Fibroblast of lung (primary cell): ENCODE measurements at regions not wholly inside any gene's neighbourhood (a gene's known extent, or its start where the extent isn't known, plus 50 kb on each side); places are given as distances from the start of the nearest gene placed in this dataset.

Experiments used
- DNase-seq, 2 donors: peaks; one replicate each; pipeline versions ENCODE4 v3.0.0 to v3.0.0-alpha.2; 2010; ENCODE audit warnings: low read depth in 2 of 2
- H2AFZ ChIP-seq: 2 replicates; pipeline ENCODE4 v1.5.1; 2012; ENCODE audit warnings: low read length, control low read depth, inconsistent platforms
- H3K27ac ChIP-seq: 2 replicates; pipeline ENCODE4 v1.5.1; 2011; ENCODE audit warnings: low read length, control low read depth; ENCODE audit not compliant: insufficient read depth
- H3K27me3 ChIP-seq: 2 replicates; pipeline ENCODE4 v1.5.1; 2011; ENCODE audit warnings: mild to moderate bottlenecking, low read length; ENCODE audit not compliant: control insufficient read depth, insufficient read depth
- H3K36me3 ChIP-seq: 2 replicates; pipeline ENCODE4 v1.5.1; 2011; ENCODE audit warnings: low read length; ENCODE audit not compliant: control insufficient read depth, insufficient read depth
- H3K4me1 ChIP-seq: 2 replicates; pipeline ENCODE4 v1.5.1; 2011; ENCODE audit warnings: low read length; ENCODE audit not compliant: control insufficient read depth, insufficient read depth; ENCODE audit errors: extremely low read depth
- H3K4me2 ChIP-seq: 2 replicates; pipeline ENCODE4 v1.5.1; 2011; ENCODE audit warnings: low read length, control low read depth; ENCODE audit not compliant: insufficient read depth; ENCODE audit errors: extremely low read depth
- H3K4me3 ChIP-seq, 4 experiments: fragments of 200-600 bp in 1 of 4; sonication (generic) in 1 of 4; replicated peaks in 1 of 4; 2 replicates each; pipeline ENCODE4 v1.5.1; 2011 to 2016; ENCODE audit warnings: low read length in 4 of 4, low read depth in 3 of 4, mild to moderate bottlenecking in 3 of 4, control low read depth in 2 of 4, inconsistent platforms in 1 of 4, mixed read lengths in 1 of 4; ENCODE audit not compliant: insufficient read depth in 1 of 4; ENCODE audit errors: control extremely low read depth in 1 of 4
- H3K79me2 ChIP-seq: 2 replicates; pipeline ENCODE4 v1.5.1; 2012; ENCODE audit warnings: mild to moderate bottlenecking, low read length, inconsistent platforms; ENCODE audit not compliant: control insufficient read depth, insufficient read depth
- H3K9ac ChIP-seq: 2 replicates; pipeline ENCODE4 v1.5.1; 2011; ENCODE audit warnings: mild to moderate bottlenecking, low read length, control low read depth; ENCODE audit not compliant: insufficient read depth
- H3K9me3 ChIP-seq: 2 replicates; pipeline ENCODE4 v1.5.1; 2012; ENCODE audit warnings: low read depth, low read length; ENCODE audit not compliant: control insufficient read depth, insufficient read depth
- H4K20me1 ChIP-seq: 2 replicates; pipeline ENCODE4 v1.5.1; 2011; ENCODE audit warnings: low read length; ENCODE audit not compliant: control insufficient read depth, insufficient read depth; ENCODE audit errors: extremely low read depth
- CTCF ChIP-seq, 2 donors: IDR thresholded peaks in 1 of 2; conservative IDR thresholded peaks in 1 of 2; 1 replicate in 1 of 2; 2 replicates in 1 of 2; pipeline ENCODE4 v1.5.1; 2011 to 2012; ENCODE audit warnings: low read length in 2 of 2, control low read depth in 1 of 2, inconsistent platforms in 1 of 2, low read depth in 1 of 2, mild to moderate bottlenecking in 1 of 2
- EZH2 ChIP-seq: IDR thresholded peaks from 2 replicates; pipeline ENCODE4 v1.5.1; 2012; ENCODE audit warnings: low read length, control low read depth, mild to moderate bottlenecking; ENCODE audit errors: missing control alignments

- Histone ChIP-seq H3K4me1 (no peaks in the 10 kb centered on the region), H3K4me3 (no peak overlapping the region), H4K20me1 (no peaks in the 10 kb centered on the region), H3K27me3 (no peaks in the 10 kb centered on the region), H3K9me3 (no peaks in the 10 kb centered on the region), H3K27ac (no peak overlapping the region), H3K4me2 (no peak overlapping the region), H2AFZ (no peak overlapping the region), H3K9ac (no peak overlapping the region), H3K79me2 (no peaks in the 10 kb centered on the region), H3K36me3 (no peaks in the 10 kb centered on the region)
- no peak for DNase-seq
- TF ChIP-seq EZH2 = no peak
- no peak for TF ChIP-seq CTCF (conservative IDR thresholded peaks at IDR 0.05 in 1 of 2, IDR thresholded peaks at IDR 0.05 in 1 of 2; ENCODE audit: low read depth in 1 of 2, low read length in 2 of 2)
Observed at GRCh38 chr13:106755542-106755941, 187.6 kb upstream of the ARGLU1 start.

DNA sequence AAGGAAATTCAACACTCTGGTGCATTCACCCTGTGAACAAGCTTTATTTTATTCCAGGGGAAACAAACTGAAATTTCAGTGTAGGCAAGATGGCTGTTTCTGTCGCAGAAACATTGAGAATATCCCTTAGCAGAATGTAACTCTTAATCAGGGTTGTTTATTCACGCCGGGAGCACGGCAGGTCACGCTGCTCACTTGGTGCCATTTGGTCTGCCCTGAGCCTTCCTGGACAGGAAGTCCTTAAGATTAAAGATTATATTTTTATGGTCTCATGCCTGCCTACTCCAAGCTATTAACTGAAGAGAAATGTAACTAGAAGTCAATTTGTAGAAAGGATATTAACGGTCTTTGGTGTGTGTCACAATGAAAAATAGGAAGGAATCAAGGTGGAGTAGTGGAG, 185.3 kb upstream of the ARGLU1 start:
- no peaks in the 10 kb centered on the region for H3K4me1 ChIP-seq
- H3K27ac ChIP-seq = no peak overlapping the region
- no peak overlapping the region for H3K4me3 ChIP-seq
- no peaks in the 10 kb centered on the region for H3K79me2 ChIP-seq
- DNase-seq = no peak
- H3K36me3 ChIP-seq = no peaks in the 10 kb centered on the region
- no peak overlapping the region for H2AFZ ChIP-seq
- H4K20me1 ChIP-seq = no peaks in the 10 kb centered on the region
- no peaks in the 10 kb centered on the region for H3K9me3 ChIP-seq
- H3K27me3 ChIP-seq = no peaks in the 10 kb centered on the region
- H3K9ac ChIP-seq = no peak overlapping the region
- no peak overlapping the region for H3K4me2 ChIP-seq
- TF ChIP-seq CTCF (conservative IDR thresholded peaks at IDR 0.05 in 1 of 2, IDR thresholded peaks at IDR 0.05 in 1 of 2; ENCODE audit: low read depth in 1 of 2, low read length in 2 of 2) (no peak), EZH2 (no peak)

- no peak overlapping the region for H3K4me2 ChIP-seq
- H3K9me3 ChIP-seq = no peaks in the 10 kb centered on the region
- H3K9ac ChIP-seq = no peak overlapping the region
- no peaks in the 10 kb centered on the region for H3K27me3 ChIP-seq
- H2AFZ ChIP-seq = no peak overlapping the region
- no peaks in the 10 kb centered on the region for H3K4me1 ChIP-seq
- H3K36me3 ChIP-seq = no peaks in the 10 kb centered on the region
- H4K20me1 ChIP-seq = no peaks in the 10 kb centered on the region
- DNase-seq = no peak
- H3K4me3 ChIP-seq = no peak overlapping the region
- no peak overlapping the region for H3K27ac ChIP-seq
- no peak for TF ChIP-seq EZH2
- TF ChIP-seq CTCF (conservative IDR thresholded peaks at IDR 0.05 in 1 of 2, IDR thresholded peaks at IDR 0.05 in 1 of 2; ENCODE audit: low read depth in 1 of 2, low read length in 2 of 2) = no peak
- no peaks in the 10 kb centered on the region for H3K79me2 ChIP-seq
Observed at GRCh38 chr13:106752584-106753170, 184.7 kb upstream of the ARGLU1 start.
